ENCODE measurements at regions not wholly inside any gene's neighbourhood (a gene's known extent, or its start where the extent isn't known, plus 50 kb on each side); places are given as distances from the start of the nearest gene placed in this dataset.

GRCh38 chr18:78894033-78894305 is 85.6 kb upstream of the SALL3 start:
- no peaks in the 10 kb centered on the region for H3K36me3 ChIP-seq
- intact Hi-C loops (cut with DNase I), result no loop called here
- no peak for TF ChIP-seq POLR2AphosphoS5 (IDR thresholded peaks at IDR 0.05; ENCODE audit: insufficient read depth in 1 of 2, low read depth in 1 of 2)
- TF ChIP-seq POLR2A (IDR thresholded peaks at IDR 0.05), result no peak
- no peak for TF ChIP-seq CTCF (IDR thresholded peaks at IDR 0.05)
- H3K4me1 ChIP-seq, result no peaks in the 10 kb centered on the region
- no peak overlapping the region for H3K27ac ChIP-seq
- no peak overlapping the region for H3K4me3 ChIP-seq
- no peaks in the 10 kb centered on the region for H3K27me3 ChIP-seq
- DNase-seq (ENCODE audit: extremely low spot score in 2 of 2), result peak in 1 of 2 donors; percentile 71
- H3K9me3 ChIP-seq, result peaks cover 10% of the 10 kb centered on the region

- no peaks in the 10 kb centered on the region for H3K27me3 ChIP-seq
- no peaks in the 10 kb centered on the region for H3K36me3 ChIP-seq
- intact Hi-C loops (cut with DNase I), result no loop called here
- no peaks in the 10 kb centered on the region for H3K9me3 ChIP-seq
- H3K27ac ChIP-seq, result no peak overlapping the region
- no peaks in the 10 kb centered on the region for H3K4me1 ChIP-seq
- peak; percentile 47 to 93 for DNase-seq (ENCODE audit: extremely low spot score in 2 of 2)
- no peak overlapping the region for H3K4me3 ChIP-seq
- TF ChIP-seq POLR2AphosphoS5 (IDR thresholded peaks at IDR 0.05; ENCODE audit: insufficient read depth in 1 of 2, low read depth in 1 of 2) (no peak), CTCF (IDR thresholded peaks at IDR 0.05) (no peak), POLR2A (IDR thresholded peaks at IDR 0.05) (no peak)
These were observed 84.2 kb upstream of the SALL3 start for GRCh38 chr18:78895207-78896001.

GRCh38 chr18:78896111-78896905 is 83.3 kb upstream of the SALL3 start:
- intact Hi-C loops (cut with DNase I), result no loop called here
- no peak for TF ChIP-seq POLR2AphosphoS5 (IDR thresholded peaks at IDR 0.05; ENCODE audit: insufficient read depth in 1 of 2, low read depth in 1 of 2)
- TF ChIP-seq POLR2A (IDR thresholded peaks at IDR 0.05), result no peak
- no peak for TF ChIP-seq CTCF (IDR thresholded peaks at IDR 0.05)
- peak; percentile 60 to 92 for DNase-seq (ENCODE audit: extremely low spot score in 2 of 2)
- Histone ChIP-seq H3K27me3 (no peaks in the 10 kb centered on the region), H3K4me1 (no peaks in the 10 kb centered on the region), H3K4me3 (no peak overlapping the region), H3K36me3 (no peaks in the 10 kb centered on the region), H3K9me3 (no peaks in the 10 kb centered on the region), H3K27ac (no peak overlapping the region)

GRCh38 chr18:78898066-78898465 is 81.6 kb upstream of the SALL3 start:
- H3K4me1 ChIP-seq, result no peaks in the 10 kb centered on the region
- H3K27ac ChIP-seq, result no peak overlapping the region
- peak in 1 of 2 donors; percentile 82 for DNase-seq (ENCODE audit: extremely low spot score in 2 of 2)
- no peak overlapping the region for H3K4me3 ChIP-seq
- intact Hi-C loops (cut with DNase I), result no loop called here
- no peaks in the 10 kb centered on the region for H3K27me3 ChIP-seq
- H3K9me3 ChIP-seq, result no peaks in the 10 kb centered on the region
- H3K36me3 ChIP-seq, result no peaks in the 10 kb centered on the region
- no peak for TF ChIP-seq POLR2A (IDR thresholded peaks at IDR 0.05)
- no peak for TF ChIP-seq CTCF (IDR thresholded peaks at IDR 0.05)
- no peak for TF ChIP-seq POLR2AphosphoS5 (IDR thresholded peaks at IDR 0.05; ENCODE audit: insufficient read depth in 1 of 2, low read depth in 1 of 2)

GRCh38 chr18:78898635-78899034 is 81.0 kb upstream of the SALL3 start:
- peak; percentile 52 for DNase-seq (ENCODE audit: extremely low spot score in 2 of 2)
- intact Hi-C loops (cut with DNase I), result no loop called here
- TF ChIP-seq POLR2AphosphoS5 (IDR thresholded peaks at IDR 0.05; ENCODE audit: insufficient read depth in 1 of 2, low read depth in 1 of 2) (no peak), CTCF (IDR thresholded peaks at IDR 0.05) (no peak), POLR2A (IDR thresholded peaks at IDR 0.05) (no peak)

More at GRCh38 chr18:78898635-78899034, 81.0 kb upstream of the SALL3 start:
- H3K36me3 ChIP-seq, result no peaks in the 10 kb centered on the region
- H3K4me1 ChIP-seq, result no peaks in the 10 kb centered on the region
- no peaks in the 10 kb centered on the region for H3K27me3 ChIP-seq
- H3K4me3 ChIP-seq, result no peak overlapping the region
- no peaks in the 10 kb centered on the region for H3K9me3 ChIP-seq
- no peak overlapping the region for H3K27ac ChIP-seq

Measured in vagina (tissue), 2 donors.